ENCODE measurements at regions not wholly inside any gene's neighbourhood (a gene's known extent, or its start where the extent isn't known, plus 50 kb on each side); places are given as distances from the start of the nearest gene placed in this dataset.

GRCh38 chr6:137399881-137400443 is 94.2 kb downstream of the OLIG3 start:
- TF ChIP-seq CTCF (IDR thresholded peaks at IDR 0.05 in 8 of 11, conservative IDR thresholded peaks at IDR 0.05 in 3 of 11) = no peak
- TF ChIP-seq POLR2AphosphoS5 (IDR thresholded peaks at IDR 0.05) = no peak
- TF ChIP-seq POLR2A (IDR thresholded peaks at IDR 0.05) = no peak
- intact Hi-C loops (cut with DNase I; ENCODE audit: low total_unique reads) = no loop called here
- H3K27ac ChIP-seq = no peak overlapping the region
- H3K4me1 ChIP-seq = no peaks in the 10 kb centered on the region
- WGBS, 5 donors = 69 to 87% (median 81%) methylated on average over 9 of the region's 9 CpGs
- peaks cover 0 to 8% (median 0%) of the 10 kb centered on the region in 8 donors for H3K9me3 ChIP-seq
- no peaks in the 10 kb centered on the region for H3K27me3 ChIP-seq (replicated peaks in 1 of 7)
- H3K36me3 ChIP-seq = no peaks in the 10 kb centered on the region
- no peak for DNase-seq
- no peak overlapping the region for H3K4me3 ChIP-seq

GRCh38 chr6:137395316-137395715 is 98.9 kb downstream of the OLIG3 start:
- H3K27ac ChIP-seq = no peak overlapping the region
- peaks cover 0 to 9% (median 0%) of the 10 kb centered on the region in 8 donors for H3K9me3 ChIP-seq
- TF ChIP-seq POLR2A (IDR thresholded peaks at IDR 0.05) (no peak), CTCF (IDR thresholded peaks at IDR 0.05 in 8 of 11, conservative IDR thresholded peaks at IDR 0.05 in 3 of 11) (no peak), POLR2AphosphoS5 (IDR thresholded peaks at IDR 0.05) (no peak)
- H3K4me3 ChIP-seq = no peak overlapping the region
- peaks cover 0 to 4% (median 0%) of the 10 kb centered on the region in 6 donors for H3K4me1 ChIP-seq
- 79 to 94% (median 86%) methylated on average over 3 of the region's 3 CpGs for WGBS, 5 donors
- H3K36me3 ChIP-seq = no peaks in the 10 kb centered on the region
- H3K27me3 ChIP-seq (replicated peaks in 1 of 7) = no peaks in the 10 kb centered on the region
- intact Hi-C loops (cut with DNase I; ENCODE audit: low total_unique reads) = no loop called here
- DNase-seq = no peak

- H3K27me3 ChIP-seq (replicated peaks in 1 of 7) = no peaks in the 10 kb centered on the region
- no peak overlapping the region for H3K4me3 ChIP-seq
- TF ChIP-seq POLR2A (IDR thresholded peaks at IDR 0.05) = no peak
- no peak for TF ChIP-seq CTCF (IDR thresholded peaks at IDR 0.05 in 8 of 11, conservative IDR thresholded peaks at IDR 0.05 in 3 of 11)
- TF ChIP-seq POLR2AphosphoS5 (IDR thresholded peaks at IDR 0.05) = no peak
- intact Hi-C loops (cut with DNase I; ENCODE audit: low total_unique reads) = no loop called here
- peak overlapping the region in 2 of 8 donors; percentile 61 to 81 for H3K27ac ChIP-seq
- peaks cover 0 to 9% (median 0%) of the 10 kb centered on the region in 8 donors for H3K9me3 ChIP-seq
- no peak for DNase-seq
- H3K4me1 ChIP-seq = peaks cover 14 to 34% (median 21%) of the 10 kb centered on the region in 6 donors
- 95 to 99% (median 96%) methylated on average over 5 of the region's 5 CpGs for WGBS, 5 donors
- H3K36me3 ChIP-seq = no peaks in the 10 kb centered on the region
These were observed 103.0 kb downstream of the OLIG3 start for GRCh38 chr6:137391061-137391814.

GRCh38 chr6:137390334-137390733 is 103.9 kb downstream of the OLIG3 start:
- 79 to 89% (median 83%) methylated on average over 4 of the region's 4 CpGs for WGBS, 5 donors
- Histone ChIP-seq H3K9me3 (peaks cover 0 to 5% (median 0%) of the 10 kb centered on the region in 8 donors), H3K27ac (peak overlapping the region in 6 of 8 donors; percentile 41 to 81 (median 54)), H3K36me3 (no peaks in the 10 kb centered on the region), H3K4me3 (no peak overlapping the region), H3K4me1 (peaks cover 14 to 34% (median 21%) of the 10 kb centered on the region in 6 donors), H3K27me3 (replicated peaks in 1 of 7) (no peaks in the 10 kb centered on the region)
- DNase-seq = no peak
- TF ChIP-seq POLR2AphosphoS5 (IDR thresholded peaks at IDR 0.05) (no peak), CTCF (IDR thresholded peaks at IDR 0.05 in 8 of 11, conservative IDR thresholded peaks at IDR 0.05 in 3 of 11) (no peak), POLR2A (IDR thresholded peaks at IDR 0.05) (no peak)
- intact Hi-C loops (cut with DNase I; ENCODE audit: low total_unique reads) = no loop called here
